ENCODE measurements at regions not wholly inside any gene's neighbourhood (a gene's known extent, or its start where the extent isn't known, plus 50 kb on each side); places are given as distances from the start of the nearest gene placed in this dataset.

DNA sequence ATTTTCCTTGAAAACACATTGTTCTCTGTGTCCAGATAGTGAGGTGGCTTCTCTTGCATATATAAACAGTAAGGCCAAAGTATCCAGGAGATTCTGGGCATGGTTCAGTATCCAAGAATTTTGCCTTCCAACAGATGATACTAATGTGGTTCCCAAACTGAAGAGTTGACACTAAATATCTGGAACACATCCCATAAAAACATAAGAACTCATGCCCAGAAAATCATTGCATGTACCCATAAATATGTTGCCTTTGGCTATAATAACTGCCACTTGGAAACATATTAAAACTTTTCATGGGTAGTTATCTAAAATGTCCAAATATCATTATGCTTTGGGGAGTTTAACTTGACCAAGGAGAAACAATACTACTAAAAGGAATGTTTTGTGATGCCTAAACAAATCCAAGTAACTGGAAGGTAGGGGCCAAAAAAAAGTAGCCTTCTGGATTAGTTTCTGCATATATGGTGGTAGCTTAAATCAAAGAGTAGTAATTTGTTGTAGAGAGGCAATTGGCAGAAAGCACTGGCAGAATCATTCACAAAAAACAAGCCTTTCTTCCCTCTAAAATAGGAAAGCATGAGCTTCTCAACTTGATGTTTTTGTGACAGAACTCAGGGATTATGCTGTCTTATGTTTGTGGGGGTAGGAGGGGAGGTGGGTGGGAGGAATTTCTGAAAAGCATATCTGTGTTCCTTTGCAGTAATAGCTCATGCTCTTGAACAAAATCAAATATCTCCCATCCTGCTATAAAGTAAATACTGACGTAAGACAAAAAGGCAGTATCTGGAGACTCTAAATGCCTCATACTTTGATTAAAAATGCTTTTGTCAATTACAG lies 753.9 kb downstream of the TUSC7 start:
- TF ChIP-seq, protein P1, sequence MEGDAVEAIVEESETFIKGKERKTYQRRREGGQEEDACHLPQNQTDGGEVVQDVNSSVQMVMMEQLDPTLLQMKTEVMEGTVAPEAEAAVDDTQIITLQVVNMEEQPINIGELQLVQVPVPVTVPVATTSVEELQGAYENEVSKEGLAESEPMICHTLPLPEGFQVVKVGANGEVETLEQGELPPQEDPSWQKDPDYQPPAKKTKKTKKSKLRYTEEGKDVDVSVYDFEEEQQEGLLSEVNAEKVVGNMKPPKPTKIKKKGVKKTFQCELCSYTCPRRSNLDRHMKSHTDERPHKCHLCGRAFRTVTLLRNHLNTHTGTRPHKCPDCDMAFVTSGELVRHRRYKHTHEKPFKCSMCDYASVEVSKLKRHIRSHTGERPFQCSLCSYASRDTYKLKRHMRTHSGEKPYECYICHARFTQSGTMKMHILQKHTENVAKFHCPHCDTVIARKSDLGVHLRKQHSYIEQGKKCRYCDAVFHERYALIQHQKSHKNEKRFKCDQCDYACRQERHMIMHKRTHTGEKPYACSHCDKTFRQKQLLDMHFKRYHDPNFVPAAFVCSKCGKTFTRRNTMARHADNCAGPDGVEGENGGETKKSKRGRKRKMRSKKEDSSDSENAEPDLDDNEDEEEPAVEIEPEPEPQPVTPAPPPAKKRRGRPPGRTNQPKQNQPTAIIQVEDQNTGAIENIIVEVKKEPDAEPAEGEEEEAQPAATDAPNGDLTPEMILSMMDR (IDR thresholded peaks at IDR 0.05; ENCODE audit: borderline replicate concordance, extremely low read depth, insufficient read depth) = no peak
- Histone ChIP-seq H3K9me3 (ENCODE audit: control insufficient read depth in 2 of 3, insufficient read depth in 1 of 3, low read length in 3 of 3) (no peaks in the 10 kb centered on the region), H3K27ac (ENCODE audit: low read depth in 2 of 2, low read length in 2 of 2) (no peak overlapping the region), H3K4me3 (ENCODE audit: low read length in 3 of 3) (no peak overlapping the region), H3K36me3 (ENCODE audit: control insufficient read depth in 2 of 3, insufficient read depth in 3 of 3, low read length in 3 of 3) (no peaks in the 10 kb centered on the region), H3K4me1 (ENCODE audit: control insufficient read depth in 2 of 3, insufficient read depth in 2 of 3, low read depth in 1 of 3, low read length in 3 of 3) (no peaks in the 10 kb centered on the region), H3K9ac (ENCODE audit: low read length in 3 of 3) (no peak overlapping the region), H3K27me3 (ENCODE audit: control insufficient read depth, insufficient read depth, low read length) (no peaks in the 10 kb centered on the region)
- intact Hi-C loops (cut with DNase I) = no loop called here
- DNase-seq (no peak), FAIRE-seq (no peak)

DNA sequence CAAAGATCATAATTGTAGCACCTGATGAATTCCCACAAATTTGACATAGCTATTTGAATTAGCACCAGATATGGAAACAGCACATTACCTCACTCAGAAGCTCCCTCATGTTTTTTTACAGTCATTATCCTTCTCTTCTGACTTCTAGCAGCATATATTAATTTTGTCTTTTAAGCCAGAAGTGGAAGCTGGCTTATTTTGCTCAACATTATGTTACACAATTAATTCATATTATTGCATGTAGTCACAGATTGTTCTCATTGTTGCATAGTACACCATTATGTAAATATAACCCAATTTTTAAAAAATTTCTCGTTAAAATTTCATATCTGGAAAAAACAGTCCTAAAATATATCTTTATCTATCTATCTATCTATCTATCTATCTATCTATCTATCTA lies 762.3 kb downstream of the TUSC7 start:
- Histone ChIP-seq H3K9ac (ENCODE audit: low read length in 3 of 3) (no peak overlapping the region), H3K4me1 (ENCODE audit: control insufficient read depth in 2 of 3, insufficient read depth in 2 of 3, low read depth in 1 of 3, low read length in 3 of 3) (no peaks in the 10 kb centered on the region), H3K4me3 (ENCODE audit: low read length in 3 of 3) (no peak overlapping the region), H3K9me3 (ENCODE audit: control insufficient read depth in 2 of 3, insufficient read depth in 1 of 3, low read length in 3 of 3) (no peaks in the 10 kb centered on the region), H3K36me3 (ENCODE audit: control insufficient read depth in 2 of 3, insufficient read depth in 3 of 3, low read length in 3 of 3) (no peaks in the 10 kb centered on the region), H3K27ac (ENCODE audit: low read depth in 2 of 2, low read length in 2 of 2) (no peak overlapping the region), H3K27me3 (ENCODE audit: control insufficient read depth, insufficient read depth, low read length) (no peaks in the 10 kb centered on the region)
- intact Hi-C loops (cut with DNase I) = no loop called here
- TF ChIP-seq, protein P1 (IDR thresholded peaks at IDR 0.05; ENCODE audit: borderline replicate concordance, extremely low read depth, insufficient read depth) = no peak
- no peak for FAIRE-seq
- no peak for DNase-seq

DNA sequence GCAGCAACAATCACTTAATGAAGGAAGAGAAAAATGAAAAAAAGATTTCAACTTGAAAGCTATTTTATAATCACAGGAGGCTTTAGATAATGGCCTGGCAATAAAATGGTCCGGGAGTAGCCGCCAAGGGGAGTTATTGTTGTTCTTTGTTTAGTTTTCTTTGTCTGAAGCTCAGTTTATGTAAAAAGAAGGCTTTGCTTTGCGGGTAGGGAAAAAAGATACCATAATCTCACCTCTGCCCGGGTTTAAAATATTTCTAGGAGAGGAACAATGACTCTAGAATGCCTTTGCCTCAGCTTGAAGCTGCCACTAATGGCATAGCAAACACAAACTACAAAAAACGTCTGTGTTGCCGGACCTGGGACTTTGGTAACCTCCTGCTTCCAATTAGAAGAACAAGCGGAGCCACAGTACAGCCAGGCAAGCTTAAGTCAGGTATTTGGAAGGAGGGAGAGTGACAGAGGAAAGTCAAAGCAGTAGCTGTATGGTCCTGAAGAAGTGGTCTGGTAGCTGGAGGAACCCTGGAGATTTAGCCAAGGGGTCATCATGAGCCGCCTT lies 764.5 kb downstream of the TUSC7 start:
- H3K4me3 ChIP-seq (ENCODE audit: low read length in 3 of 3) = no peak overlapping the region
- no peaks in the 10 kb centered on the region for H3K36me3 ChIP-seq (ENCODE audit: control insufficient read depth in 2 of 3, insufficient read depth in 3 of 3, low read length in 3 of 3)
- intact Hi-C loops (cut with DNase I) = no loop called here
- TF ChIP-seq, protein P1 (IDR thresholded peaks at IDR 0.05; ENCODE audit: borderline replicate concordance, extremely low read depth, insufficient read depth) = no peak
- DNase-seq = peak in 1 of 5 donors; percentile 4
- H3K9ac ChIP-seq (ENCODE audit: low read length in 3 of 3) = no peak overlapping the region
- H3K27me3 ChIP-seq (ENCODE audit: control insufficient read depth, insufficient read depth, low read length) = no peaks in the 10 kb centered on the region
- no peaks in the 10 kb centered on the region for H3K9me3 ChIP-seq (ENCODE audit: control insufficient read depth in 2 of 3, insufficient read depth in 1 of 3, low read length in 3 of 3)
- H3K4me1 ChIP-seq (ENCODE audit: control insufficient read depth in 2 of 3, insufficient read depth in 2 of 3, low read depth in 1 of 3, low read length in 3 of 3) = no peaks in the 10 kb centered on the region
- no peak overlapping the region for H3K27ac ChIP-seq (ENCODE audit: low read depth in 2 of 2, low read length in 2 of 2)
- FAIRE-seq = no peak

Measured in kidney (tissue), 13 donors.